ENCODE measurements at regions not wholly inside any gene's neighbourhood (a gene's known extent, or its start where the extent isn't known, plus 50 kb on each side); places are given as distances from the start of the nearest gene placed in this dataset.

GRCh38 chr3:153952091-153952490 is 169.1 kb upstream of the ARHGEF26 start:
- no peak for TF ChIP-seq CTCF (IDR thresholded peaks at IDR 0.05)
- TF ChIP-seq POLR2A (IDR thresholded peaks at IDR 0.05): no peak

All from testis (tissue), 2 donors.